OCI-LY3 (cell line): ENCODE measurements at regions not wholly inside any gene's neighbourhood (a gene's known extent, or its start where the extent isn't known, plus 50 kb on each side); places are given as distances from the start of the nearest gene placed in this dataset.

Experiments
- H2AFZ ChIP-seq: fragments of 200-600, 300-600 bp; shearing (Covaris generic); 2 replicates; pipeline ENCODE4 v1.6.0; 2014; ENCODE audit warnings: antibody characterized with exemption, low read depth, low read length
- H3K27ac ChIP-seq: fragments of 200-600, 300-600 bp; sonication (generic); 2 replicates; pipeline ENCODE4 v1.5.1; 2014; ENCODE audit warnings: mild to moderate bottlenecking, low read length, moderate library complexity, mixed read lengths
- H3K27me3 ChIP-seq: fragments of 200-600, 300-600 bp; sonication (generic); 2 replicates; pipeline ENCODE4 v1.6.1; 2014; ENCODE audit warnings: low read depth, low read length, mixed read lengths
- H3K36me3 ChIP-seq: fragments of 200-600, 300-600 bp; sonication (generic); replicated peaks from 2 replicates; pipeline ENCODE3; 2014; ENCODE audit warnings: low read depth, low read length, mixed read lengths
- H3K4me1 ChIP-seq: fragments of 300-600, 200-600 bp; sonication (generic); 2 replicates; pipeline ENCODE4 v1.6.1; 2014; ENCODE audit warnings: low read length, mixed read lengths
- H3K4me2 ChIP-seq: fragments of 200-600, 300-600 bp; sonication (generic); 2 replicates; pipeline ENCODE4 v1.6.1; 2014; ENCODE audit warnings: low read length, mixed read lengths
- H3K4me3 ChIP-seq: fragments of 300-600, 200-600 bp; sonication (generic); 2 replicates; pipeline ENCODE4 v1.5.1; 2014; ENCODE audit warnings: antibody characterized with exemption, mild to moderate bottlenecking, low read length, moderate library complexity
- H3K79me2 ChIP-seq: fragments of 300-600, 200-600 bp; shearing (Covaris generic); 2 replicates; pipeline ENCODE4 v1.6.1; 2014; ENCODE audit warnings: mild to moderate bottlenecking, low read length, mixed read lengths
- H3K9ac ChIP-seq: fragments of 300-600, 200-600 bp; shearing (Covaris generic); 2 replicates; pipeline ENCODE4 v1.6.0; 2014; ENCODE audit warnings: mild to moderate bottlenecking, low read length, moderate library complexity
- H3K9me3 ChIP-seq: fragments of 200-600, 300-600 bp; shearing (Covaris generic); 2 replicates; pipeline ENCODE4 v1.6.1; 2014; ENCODE audit warnings: low read length, mixed read lengths; ENCODE audit not compliant: insufficient read depth
- H4K20me1 ChIP-seq: fragments of 200-600, 300-600 bp; sonication (generic); 2 replicates; pipeline ENCODE4 v1.6.1; 2016; ENCODE audit warnings: low read length, mixed read lengths; ENCODE audit not compliant: insufficient read depth
- CTCF ChIP-seq: fragments of 200-600, 300-600 bp; sonication (generic); IDR thresholded peaks from 2 replicates; pipeline ENCODE4 v1.5.1; 2014; ENCODE audit warnings: antibody characterized with exemption, low read length, low read depth
- EZH2phosphoT487 ChIP-seq: fragments of 200-600 bp; shearing (Covaris generic); IDR thresholded peaks from 2 replicates; pipeline ENCODE4 v1.6.1; 2018; ENCODE audit warnings: antibody characterized with exemption, mixed run types, low read depth

GRCh38 chr4:128484896-128485295 is 197.3 kb upstream of the PGRMC2 start:
- Histone ChIP-seq H3K27me3 (no peaks in the 10 kb centered on the region), H3K4me2 (no peak overlapping the region), H3K36me3 (no peaks in the 10 kb centered on the region), H3K9ac (no peak overlapping the region), H3K27ac (no peak overlapping the region), H3K4me3 (no peak overlapping the region), H4K20me1 (no peaks in the 10 kb centered on the region), H3K79me2 (no peaks in the 10 kb centered on the region), H3K4me1 (no peaks in the 10 kb centered on the region), H2AFZ (no peak overlapping the region), H3K9me3 (no peaks in the 10 kb centered on the region)
- TF ChIP-seq CTCF, result no peak
- TF ChIP-seq EZH2phosphoT487, result no peak

DNA sequence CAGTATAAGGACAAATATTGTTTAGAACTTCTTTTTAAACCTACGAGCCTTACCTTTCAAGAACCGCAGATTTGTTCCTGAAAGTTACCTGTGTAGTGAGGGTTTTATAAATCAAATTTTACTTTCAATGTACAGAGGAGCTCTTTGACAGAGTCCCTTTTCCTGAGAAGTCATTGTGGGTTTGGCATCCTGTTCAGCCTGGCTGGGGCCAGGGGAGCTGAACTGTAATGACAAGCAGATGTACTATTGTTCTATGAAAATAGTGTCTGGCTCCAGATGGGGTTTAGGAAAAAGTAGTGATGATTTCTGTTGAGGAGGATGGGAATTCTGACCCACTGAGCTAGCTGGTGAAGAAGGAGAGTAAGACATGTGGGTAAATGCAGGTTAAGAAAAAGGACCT is 196.2 kb upstream of the PGRMC2 start:
- H3K4me2 ChIP-seq, result no peak overlapping the region
- no peak overlapping the region for H3K4me3 ChIP-seq
- H3K9ac ChIP-seq, result no peak overlapping the region
- H3K9me3 ChIP-seq, result no peaks in the 10 kb centered on the region
- H3K27me3 ChIP-seq, result no peaks in the 10 kb centered on the region
- no peak for TF ChIP-seq EZH2phosphoT487
- no peak for TF ChIP-seq CTCF
- H4K20me1 ChIP-seq, result no peaks in the 10 kb centered on the region
- H3K27ac ChIP-seq, result no peak overlapping the region
- H2AFZ ChIP-seq, result no peak overlapping the region
- H3K36me3 ChIP-seq, result no peaks in the 10 kb centered on the region
- no peaks in the 10 kb centered on the region for H3K4me1 ChIP-seq
- H3K79me2 ChIP-seq, result no peaks in the 10 kb centered on the region

- H2AFZ ChIP-seq, result no peak overlapping the region
- H3K9ac ChIP-seq, result no peak overlapping the region
- no peaks in the 10 kb centered on the region for H3K4me1 ChIP-seq
- H3K9me3 ChIP-seq, result no peaks in the 10 kb centered on the region
- no peaks in the 10 kb centered on the region for H4K20me1 ChIP-seq
- H3K36me3 ChIP-seq, result no peaks in the 10 kb centered on the region
- no peak overlapping the region for H3K4me3 ChIP-seq
- no peak overlapping the region for H3K27ac ChIP-seq
- no peak overlapping the region for H3K4me2 ChIP-seq
- TF ChIP-seq EZH2phosphoT487, result no peak
- TF ChIP-seq CTCF, result no peak
- H3K27me3 ChIP-seq, result no peaks in the 10 kb centered on the region
- no peaks in the 10 kb centered on the region for H3K79me2 ChIP-seq
Observed at GRCh38 chr4:128483041-128483440, 195.4 kb upstream of the PGRMC2 start.

DNA sequence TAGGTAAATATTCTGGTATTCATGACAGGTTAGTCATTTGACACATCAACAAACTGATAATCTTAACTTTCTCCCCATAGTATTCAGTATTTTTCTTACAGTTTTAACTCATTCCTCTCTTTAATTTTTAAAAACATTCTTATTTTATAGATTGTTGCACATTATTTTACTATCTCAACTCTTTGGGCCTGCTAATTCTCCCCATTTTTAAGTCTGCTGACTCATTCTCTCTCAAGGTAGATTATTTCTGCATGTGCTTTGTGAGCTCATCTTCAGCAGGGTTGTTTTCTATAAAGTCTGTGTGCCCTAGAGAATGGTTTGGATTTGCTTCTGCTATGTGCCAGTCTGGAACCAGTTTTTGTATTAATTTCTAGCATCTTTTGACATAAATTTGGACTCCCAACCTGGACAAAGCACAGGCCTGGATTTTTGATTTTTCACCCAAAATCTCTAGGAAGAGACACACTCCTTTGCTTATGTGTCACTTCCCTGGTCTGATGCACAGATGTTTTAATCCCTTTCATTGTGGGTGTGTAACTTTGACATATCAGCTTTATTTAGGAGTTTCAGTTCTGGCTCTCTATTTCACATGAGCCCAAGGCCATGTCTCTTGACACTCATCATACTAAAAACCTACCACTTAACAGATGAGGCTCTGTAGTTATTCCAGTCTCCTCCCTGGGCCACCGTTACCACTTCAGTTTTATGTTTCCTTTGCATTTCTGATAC is 194.3 kb upstream of the PGRMC2 start:
- no peaks in the 10 kb centered on the region for H3K4me1 ChIP-seq
- H3K27ac ChIP-seq, result no peak overlapping the region
- no peak overlapping the region for H3K9ac ChIP-seq
- H3K79me2 ChIP-seq, result no peaks in the 10 kb centered on the region
- no peaks in the 10 kb centered on the region for H4K20me1 ChIP-seq
- H3K9me3 ChIP-seq, result no peaks in the 10 kb centered on the region
- H3K27me3 ChIP-seq, result no peaks in the 10 kb centered on the region
- no peak overlapping the region for H3K4me3 ChIP-seq
- H3K4me2 ChIP-seq, result no peak overlapping the region
- H3K36me3 ChIP-seq, result no peaks in the 10 kb centered on the region
- no peak for TF ChIP-seq EZH2phosphoT487
- no peak overlapping the region for H2AFZ ChIP-seq
